ENCODE measurements at regions not wholly inside any gene's neighbourhood (a gene's known extent, or its start where the extent isn't known, plus 50 kb on each side); places are given as distances from the start of the nearest gene placed in this dataset.

GRCh38 chr14:63100552-63100951 is 55.3 kb upstream of the KCNH5 start:
- H3K9ac ChIP-seq (ENCODE audit: insufficient read depth, low read depth, low read length): no peak overlapping the region
- H3K36me3 ChIP-seq (replicated peaks in 1 of 2; ENCODE audit: control insufficient read depth in 1 of 2, insufficient read depth in 2 of 2, low read length in 2 of 2): no peaks in the 10 kb centered on the region
- no TSS peak for BruUV-seq (replicated peaks)
- intact Hi-C loops (cut with micrococcal nuclease; ENCODE audit: unreplicated experiment) (no loop called here), in situ Hi-C loops (cut with HindIII; ENCODE audit: extremely low pct_ligation_motif_present, low pct_unique_long_range_greater_than_20kb) (no loop called here)
- WGBS (ENCODE audit: low lambda C conversion rate): 0% methylated on average over 1 of the region's 1 CpG
- no peak overlapping the region for H3K4me3 ChIP-seq (replicated peaks in 1 of 3; ENCODE audit: insufficient read depth in 1 of 3, low read depth in 2 of 3, low read length in 3 of 3)
- FAIRE-seq (no peak), DNase-seq (ENCODE audit: low spot score) (no peak), ATAC-seq (no peak)
- H3K9me3 ChIP-seq (ENCODE audit: low read length): no peaks in the 10 kb centered on the region
- H3K4me1 ChIP-seq (ENCODE audit: insufficient read depth, low read length): no peaks in the 10 kb centered on the region
- no peak overlapping the region for H2AFZ ChIP-seq (ENCODE audit: low read length)
- H3K4me2 ChIP-seq (ENCODE audit: low read depth, low read length): no peak overlapping the region
- no peaks in the 10 kb centered on the region for H4K20me1 ChIP-seq (ENCODE audit: insufficient read depth, low read length)
- no peak overlapping the region for H3K27ac ChIP-seq (ENCODE audit: extremely low read length, insufficient read depth, low read length)
- ChIA-PET CTCF (ENCODE audit: low intra/inter-chr PET ratio, low total read pairs) (no interaction called here), POLR2A (no interaction called here)
- H3K27me3 ChIP-seq (ENCODE audit: control insufficient read depth in 1 of 2, insufficient read depth in 2 of 2, low read length in 2 of 2): no peaks in the 10 kb centered on the region
- no peaks in the 10 kb centered on the region for H3K79me2 ChIP-seq (ENCODE audit: insufficient read depth, low read length)
- no peak for TF ChIP-seq ZNF343 (CRISPR knock-in tag; IDR thresholded peaks at IDR 0.05)
- TF ChIP-seq ZFP91 (CRISPR knock-in tag; IDR thresholded peaks at IDR 0.05; ENCODE audit: borderline replicate concordance): no peak
- TF ChIP-seq RBAK (CRISPR knock-in tag; IDR thresholded peaks at IDR 0.05): no peak
- no peak for TF ChIP-seq NFAT5 (CRISPR knock-in tag; IDR thresholded peaks at IDR 0.05)
- TF ChIP-seq, protein P1, sequence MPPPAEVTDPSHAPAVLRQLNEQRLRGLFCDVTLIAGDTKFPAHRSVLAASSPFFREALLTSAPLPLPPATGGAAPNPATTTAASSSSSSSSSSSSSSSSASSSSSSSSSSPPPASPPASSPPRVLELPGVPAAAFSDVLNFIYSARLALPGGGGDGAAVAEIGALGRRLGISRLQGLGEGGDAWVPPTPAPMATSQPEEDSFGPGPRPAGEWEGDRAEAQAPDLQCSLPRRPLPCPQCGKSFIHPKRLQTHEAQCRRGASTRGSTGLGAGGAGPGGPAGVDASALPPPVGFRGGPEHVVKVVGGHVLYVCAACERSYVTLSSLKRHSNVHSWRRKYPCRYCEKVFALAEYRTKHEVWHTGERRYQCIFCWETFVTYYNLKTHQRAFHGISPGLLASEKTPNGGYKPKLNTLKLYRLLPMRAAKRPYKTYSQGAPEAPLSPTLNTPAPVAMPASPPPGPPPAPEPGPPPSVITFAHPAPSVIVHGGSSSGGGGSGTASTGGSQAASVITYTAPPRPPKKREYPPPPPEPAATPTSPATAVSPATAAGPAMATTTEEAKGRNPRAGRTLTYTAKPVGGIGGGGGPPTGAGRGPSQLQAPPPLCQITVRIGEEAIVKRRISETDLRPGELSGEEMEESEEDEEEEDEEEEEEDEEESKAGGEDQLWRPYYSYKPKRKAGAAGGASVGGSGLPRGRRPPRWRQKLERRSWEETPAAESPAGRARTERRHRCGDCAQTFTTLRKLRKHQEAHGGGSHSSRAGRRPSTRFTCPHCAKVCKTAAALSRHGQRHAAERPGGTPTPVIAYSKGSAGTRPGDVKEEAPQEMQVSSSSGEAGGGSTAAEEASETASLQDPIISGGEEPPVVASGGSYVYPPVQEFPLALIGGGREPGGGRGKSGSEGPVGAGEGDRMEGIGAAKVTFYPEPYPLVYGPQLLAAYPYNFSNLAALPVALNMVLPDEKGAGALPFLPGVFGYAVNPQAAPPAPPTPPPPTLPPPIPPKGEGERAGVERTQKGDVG (CRISPR knock-in tag; IDR thresholded peaks at IDR 0.05; ENCODE audit: borderline replicate concordance): no peak
- TF ChIP-seq MXD1 (CRISPR knock-in tag; IDR thresholded peaks at IDR 0.05): no peak
- TF ChIP-seq ZNF280B (CRISPR knock-in tag; IDR thresholded peaks at IDR 0.05; ENCODE audit: borderline replicate concordance): no peak
- no peak for TF ChIP-seq ZFP37 (CRISPR knock-in tag; IDR thresholded peaks at IDR 0.05; ENCODE audit: borderline replicate concordance)
- TF ChIP-seq CCAR2 (optimal IDR thresholded peaks at IDR 0.05; ENCODE audit: low read depth, low read length): no peak
- no peak for TF ChIP-seq ZNF703 (CRISPR knock-in tag; IDR thresholded peaks at IDR 0.05; ENCODE audit: borderline replicate concordance)
- TF ChIP-seq SMC3 (IDR thresholded peaks at IDR 0.05; ENCODE audit: low read length): no peak
- no peak for TF ChIP-seq FOXM1 (CRISPR knock-in tag; IDR thresholded peaks at IDR 0.05)
- TF ChIP-seq NCOA1 (CRISPR knock-in tag; IDR thresholded peaks at IDR 0.05): no peak

Measured in HepG2 (cell line).